Stimulated activated CD4-positive, alpha-beta T cell treated with anti-CD3 and anti-CD28 coated beads, Interleukin-12 subunit alpha, Interleukin-12 subunit beta, amount 100 ng/mL, for 4 hours (primary cell): ENCODE measurements at regions not wholly inside any gene's neighbourhood (a gene's known extent, or its start where the extent isn't known, plus 50 kb on each side); places are given as distances from the start of the nearest gene placed in this dataset.

Experiments
- DNase-seq: peaks from one replicate; pipeline ENCODE4 v3.0.0-alpha.2; 2020

DNA sequence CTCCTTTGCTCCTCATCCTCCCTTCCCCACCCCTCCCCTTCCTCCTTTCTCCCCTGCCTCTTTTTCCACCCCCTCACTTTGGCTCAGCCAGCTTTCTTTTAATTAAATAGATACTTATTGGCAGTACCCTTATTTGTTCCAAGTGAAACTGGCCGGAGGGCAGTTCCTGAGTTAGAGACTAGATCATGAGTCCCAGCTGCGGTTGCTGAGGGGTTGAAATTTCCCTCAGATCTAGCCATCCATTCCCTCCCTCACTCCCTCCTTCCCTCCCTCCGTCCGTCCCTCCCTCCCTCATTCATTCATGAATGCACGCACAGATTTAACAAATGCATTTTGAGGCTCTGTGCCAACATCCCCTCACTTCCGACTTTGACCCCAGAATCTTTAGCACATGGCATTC, 519.2 kb upstream of the EEF2KMT start:
- no peak for DNase-seq

DNA sequence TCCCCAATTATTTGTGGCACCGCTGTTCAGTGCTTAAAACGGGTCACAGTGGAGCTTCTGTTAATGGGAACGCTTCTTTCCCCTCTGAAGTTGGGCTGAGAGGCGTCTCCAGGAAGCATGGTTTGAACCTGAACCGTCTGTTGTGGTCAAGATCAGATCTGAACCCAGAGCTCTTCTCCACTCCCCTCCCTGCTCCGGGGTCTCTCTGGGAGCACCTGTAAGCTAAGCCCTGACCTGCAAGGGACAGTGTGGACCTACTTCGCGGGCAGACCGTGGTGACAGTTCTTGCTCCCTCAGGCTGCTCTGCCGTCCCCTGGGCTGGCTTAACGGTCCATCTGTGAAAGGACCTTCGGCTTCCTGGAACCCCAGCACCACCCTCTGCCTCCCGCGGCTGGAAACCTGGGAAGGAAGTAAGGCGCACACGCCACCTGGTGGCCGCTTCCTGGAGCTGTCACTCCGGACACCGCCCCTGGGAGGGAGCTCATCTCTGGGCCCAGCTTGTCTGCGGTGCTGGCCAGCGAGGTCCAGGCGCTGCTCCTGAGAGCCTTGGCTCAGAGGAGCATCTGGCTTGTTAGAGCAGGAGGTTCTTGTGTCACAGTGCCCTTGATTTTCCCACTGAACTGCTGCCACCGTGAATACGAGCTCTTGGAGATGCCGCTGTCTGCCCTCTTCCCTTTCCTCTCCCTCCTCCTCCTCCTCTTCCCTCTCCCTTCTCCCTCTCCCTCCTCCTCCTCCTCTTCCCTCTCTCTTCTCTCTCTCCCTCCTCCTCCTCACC, 518.5 kb upstream of the EEF2KMT start:
- peak; percentile 20 for DNase-seq

DNA sequence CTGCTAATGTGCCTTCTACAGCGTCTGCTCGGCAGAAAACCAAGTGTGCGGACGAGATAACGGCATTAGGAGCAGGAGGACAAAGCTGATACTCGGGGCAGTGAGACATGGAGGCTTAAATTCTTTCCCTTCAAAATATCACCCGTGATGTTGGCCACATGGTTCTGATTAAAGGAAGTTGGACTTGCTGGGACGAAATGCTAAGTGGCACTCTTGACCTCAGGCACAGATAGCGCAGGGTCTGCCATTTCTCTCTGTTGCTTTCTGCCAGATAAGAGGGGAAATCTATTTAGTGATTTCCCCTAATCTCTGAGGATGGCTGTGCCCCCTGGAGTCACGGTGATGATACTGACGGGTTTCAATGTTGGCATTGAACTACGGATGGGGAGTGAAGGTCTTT, 509.6 kb upstream of the EEF2KMT start:
- no peak for DNase-seq

DNA sequence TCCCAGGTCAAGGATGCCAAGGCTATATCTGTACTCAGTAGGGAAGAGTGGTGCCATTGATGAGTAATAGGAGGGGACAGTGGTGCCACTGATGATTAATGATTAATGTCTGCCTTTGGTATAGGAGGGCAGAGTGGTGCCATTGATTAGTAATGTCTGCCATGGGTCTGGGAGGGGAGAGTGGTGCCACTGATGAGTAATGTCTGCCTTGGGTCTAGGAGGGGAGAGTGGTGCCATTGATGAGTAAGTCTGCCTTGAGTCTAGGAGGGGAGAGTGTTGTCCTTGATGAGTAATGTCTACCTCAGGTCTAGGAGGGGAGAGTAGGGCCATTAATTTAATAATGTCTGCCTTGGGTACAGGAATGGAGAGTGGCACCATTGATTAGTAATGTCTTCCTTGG, 507.8 kb upstream of the EEF2KMT start:
- no peak for DNase-seq

DNA sequence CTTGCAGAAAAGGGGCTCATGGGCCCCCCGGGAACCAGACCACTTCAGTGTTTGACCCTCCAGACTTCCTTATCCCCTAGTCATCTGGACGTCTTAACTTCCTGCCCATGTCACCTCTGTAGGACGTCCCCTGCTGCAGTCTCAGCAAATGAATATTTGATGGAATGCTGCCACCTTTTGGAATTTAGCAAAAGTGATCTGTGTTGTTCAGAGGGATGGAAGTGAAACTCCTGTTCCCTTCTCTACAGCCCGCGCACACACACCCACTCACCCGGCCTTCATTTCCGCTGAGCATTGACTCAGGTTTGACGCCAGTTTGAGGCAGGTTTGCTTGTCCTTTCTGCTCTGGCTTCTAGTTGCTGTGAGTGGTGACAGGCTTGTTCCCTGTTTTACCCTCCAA, 507.2 kb upstream of the EEF2KMT start:
- no peak for DNase-seq

DNA sequence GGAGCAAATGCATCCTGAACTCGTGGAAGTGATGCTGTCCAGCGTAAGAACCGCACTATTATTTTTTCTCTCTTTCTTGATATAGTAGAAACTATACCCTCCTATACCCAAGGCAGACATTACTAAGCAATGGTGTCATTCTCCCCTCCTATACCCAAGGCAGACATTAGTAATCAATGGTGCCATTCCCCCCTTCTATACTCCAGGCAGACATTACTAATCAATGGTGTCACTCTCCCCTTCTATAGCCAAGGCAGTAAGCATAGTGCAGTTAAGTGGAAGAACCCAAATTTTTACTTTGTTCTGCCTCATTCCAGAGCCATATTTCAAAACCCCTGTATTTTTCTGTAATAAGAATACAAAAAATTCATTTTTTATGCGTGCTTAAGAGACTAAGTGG, 506.2 kb upstream of the EEF2KMT start:
- no peak for DNase-seq

DNA sequence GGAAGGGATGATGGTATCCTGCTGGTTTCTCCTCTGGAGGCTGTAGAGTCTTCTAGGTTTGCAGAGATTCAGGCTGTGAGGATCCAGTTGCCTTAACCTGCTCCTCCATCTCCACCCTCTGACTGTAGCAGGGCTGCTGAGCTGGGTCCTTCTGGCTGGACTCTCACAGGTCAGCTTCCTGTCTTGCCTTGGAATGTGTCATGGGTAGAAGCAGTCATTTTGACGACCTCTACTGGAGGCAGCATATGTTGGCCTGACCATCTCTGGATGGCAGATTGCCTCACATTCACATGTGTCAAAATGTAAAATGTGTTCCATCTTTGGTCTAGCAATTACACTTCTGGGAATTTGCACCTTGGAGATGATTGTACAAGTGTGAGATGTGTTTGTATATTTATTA, 504.4 kb upstream of the EEF2KMT start:
- no peak for DNase-seq

DNA sequence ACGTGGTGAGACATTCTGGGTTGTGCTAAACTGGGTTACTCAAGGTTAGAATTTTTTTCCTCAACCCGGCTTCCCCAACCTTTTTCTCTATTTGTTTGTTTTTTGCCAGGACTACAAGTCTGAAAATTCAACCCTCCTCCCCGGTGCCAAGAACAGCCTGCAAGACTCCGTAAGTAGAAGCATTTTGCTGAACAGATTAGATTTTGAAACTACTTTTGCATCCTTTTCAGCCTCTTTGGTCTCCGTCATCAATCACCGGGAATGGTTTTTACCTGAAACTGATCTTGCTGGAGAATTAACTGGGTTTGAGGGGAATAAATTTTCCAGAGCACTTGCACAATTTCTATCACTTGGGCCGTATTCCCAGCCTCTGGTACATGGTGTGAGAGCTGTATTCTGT, 501.2 kb upstream of the EEF2KMT start:
- no peak for DNase-seq

DNA sequence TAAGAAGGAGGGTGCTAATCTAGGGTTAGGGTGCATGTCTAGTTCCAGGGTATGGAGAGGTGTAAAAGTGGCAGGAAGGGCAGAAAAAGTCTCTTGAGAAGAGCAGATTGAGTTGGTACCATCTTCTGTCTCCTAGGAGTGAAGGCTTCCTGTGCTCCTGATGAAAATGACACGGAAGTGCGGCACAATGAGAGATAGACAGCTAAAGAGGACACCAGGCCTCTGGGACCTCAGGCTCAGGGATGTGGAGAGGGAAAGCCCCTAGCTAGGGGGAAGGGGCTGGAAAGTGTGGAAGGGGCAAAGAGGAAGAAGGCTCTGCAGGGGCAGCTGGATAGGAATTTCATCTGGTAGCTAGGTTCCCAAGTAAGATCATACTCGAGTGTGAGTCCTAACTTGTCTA, 498.3 kb upstream of the EEF2KMT start:
- DNase-seq: no peak

DNA sequence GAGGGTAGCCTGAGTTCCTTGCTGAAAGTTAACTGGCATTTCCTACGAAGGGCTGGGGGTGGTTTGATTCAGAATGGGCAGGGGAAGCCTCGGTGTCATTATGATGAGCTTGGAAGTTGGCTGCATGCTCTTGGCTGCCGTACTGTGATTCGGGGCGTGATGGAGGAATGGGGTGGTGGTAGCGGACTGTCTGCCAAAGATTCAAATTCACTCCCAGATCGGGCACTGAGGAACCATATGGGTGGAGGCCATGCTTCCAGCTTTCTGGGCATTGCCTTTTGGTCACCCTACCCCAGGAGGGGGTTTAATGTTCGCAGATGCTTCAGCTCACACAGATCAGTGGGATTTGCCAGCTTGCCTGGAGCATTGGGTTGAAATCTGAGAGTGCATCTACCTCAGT, 492.8 kb upstream of the EEF2KMT start:
- no peak for DNase-seq

DNA sequence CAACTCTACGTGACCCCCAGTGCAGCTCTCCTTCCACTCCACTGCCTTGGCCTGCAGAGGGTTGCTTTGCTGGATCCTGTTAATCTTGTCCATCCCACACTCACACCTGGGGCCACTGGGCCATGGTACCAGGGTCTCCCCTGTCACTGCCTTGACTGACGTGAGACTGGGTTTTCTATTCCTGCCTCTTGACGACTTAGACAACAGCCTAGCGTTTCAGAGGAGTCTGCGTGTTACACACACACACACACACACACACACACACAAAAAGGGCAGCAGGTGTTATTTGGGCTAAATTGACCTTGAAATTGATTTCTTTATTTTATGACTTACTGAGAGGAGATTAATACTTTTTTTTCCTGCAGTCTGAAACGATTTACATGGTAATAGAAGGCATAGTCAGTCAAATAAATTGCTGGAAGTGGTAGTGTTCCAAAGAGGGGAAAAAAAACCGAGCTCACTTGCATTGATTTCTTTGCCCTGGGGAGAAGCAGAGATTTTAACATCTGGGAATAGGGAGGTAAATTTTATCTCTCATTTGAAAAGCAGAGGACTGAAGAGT, 492.3 kb upstream of the EEF2KMT start:
- no peak for DNase-seq

DNA sequence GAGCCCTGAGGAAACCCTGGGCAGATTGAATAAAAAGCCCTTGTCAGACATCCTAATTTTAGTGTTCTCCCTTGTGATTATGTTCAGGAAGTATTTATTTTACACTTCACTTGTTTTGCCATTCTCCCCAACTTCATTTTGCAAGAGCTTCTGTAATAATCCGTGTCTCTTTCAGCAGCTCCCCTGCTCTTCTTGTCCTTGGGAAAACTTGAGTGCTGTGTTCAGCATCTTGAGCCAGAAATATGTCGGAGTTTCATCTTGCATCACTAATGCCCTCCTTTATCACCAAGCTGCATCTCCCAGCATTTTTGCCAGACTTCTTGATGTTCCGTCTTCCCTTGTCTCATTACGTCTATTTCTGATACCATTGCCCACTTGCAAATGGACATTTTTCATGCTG, 486.5 kb upstream of the EEF2KMT start:
- DNase-seq: no peak

DNA sequence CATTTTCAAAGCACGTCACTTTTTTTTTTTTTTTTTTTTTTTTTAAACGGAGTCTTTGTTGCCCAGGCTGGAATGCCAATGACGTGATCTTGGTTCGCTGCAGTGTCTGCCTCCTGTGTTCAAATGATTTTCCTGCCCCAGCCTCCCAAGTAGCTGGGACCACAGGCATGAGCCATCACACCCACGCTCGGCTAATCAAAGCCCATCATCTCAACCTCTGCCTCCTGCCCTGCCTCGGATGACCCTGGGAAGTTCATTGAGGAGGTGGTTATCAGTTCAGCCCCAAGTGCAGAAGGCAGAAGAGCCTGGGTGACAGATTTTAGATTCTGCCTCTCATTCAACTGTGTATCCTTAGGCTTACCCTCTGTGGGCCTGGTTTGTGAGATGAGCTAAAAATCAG, 484.9 kb upstream of the EEF2KMT start:
- no peak for DNase-seq

DNA sequence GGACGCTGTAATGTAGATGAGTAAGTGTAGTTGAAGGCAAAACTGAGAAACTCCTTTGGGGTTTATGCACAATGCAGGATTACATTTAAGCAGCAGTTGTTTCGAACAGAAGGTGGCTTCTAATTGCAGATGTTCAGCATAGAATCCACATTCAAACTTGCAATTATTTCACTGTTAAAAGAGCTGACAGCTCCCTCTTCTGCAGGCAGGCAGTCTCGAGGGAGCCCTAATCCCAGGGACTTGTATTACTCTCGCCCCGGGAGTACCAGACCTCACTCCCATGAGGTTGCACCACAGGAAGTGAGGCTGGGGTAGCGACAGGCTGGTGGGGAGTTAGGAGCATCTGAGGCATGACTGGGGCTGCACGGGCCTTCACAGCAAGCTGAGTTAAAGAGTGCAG, 484.3 kb upstream of the EEF2KMT start:
- DNase-seq: no peak

DNA sequence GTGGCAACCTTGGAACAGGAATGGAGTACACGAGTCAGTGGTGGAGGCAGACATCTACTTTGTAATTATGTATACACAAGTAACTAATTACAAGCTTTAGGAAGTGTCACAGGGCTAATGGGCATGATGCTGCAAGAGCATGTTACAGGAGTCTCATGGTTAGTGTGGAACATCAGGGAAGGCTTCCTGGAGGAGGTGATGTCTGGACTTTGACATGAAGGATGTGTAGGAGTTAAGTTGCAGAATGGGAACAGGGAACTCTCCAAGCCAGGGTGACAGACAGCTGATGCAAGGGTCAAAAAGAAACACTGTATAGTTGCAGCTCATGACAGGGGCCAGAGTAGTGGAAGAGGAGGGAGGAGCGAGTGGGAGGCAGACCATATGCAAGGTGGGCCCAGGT, 483.8 kb upstream of the EEF2KMT start:
- no peak for DNase-seq

DNA sequence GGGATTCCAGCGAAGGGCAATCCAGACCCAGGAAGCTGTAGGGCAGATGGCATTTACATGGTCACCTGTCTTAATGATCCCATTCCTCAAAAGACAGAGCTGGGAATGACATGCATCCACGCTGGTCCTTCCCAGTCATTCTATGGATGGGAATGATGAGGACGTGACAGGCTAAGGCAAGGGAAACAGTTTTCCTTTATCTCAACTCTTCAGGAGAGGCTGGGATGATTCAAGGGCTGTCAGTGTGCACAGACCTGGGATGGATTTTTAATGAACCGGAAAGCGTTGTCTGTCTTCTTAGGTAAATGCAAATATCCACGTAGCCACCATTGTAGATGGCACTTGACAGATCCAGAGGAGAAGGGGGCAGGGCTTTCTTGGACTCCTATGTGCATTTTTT, 483.2 kb upstream of the EEF2KMT start:
- no peak for DNase-seq

DNA sequence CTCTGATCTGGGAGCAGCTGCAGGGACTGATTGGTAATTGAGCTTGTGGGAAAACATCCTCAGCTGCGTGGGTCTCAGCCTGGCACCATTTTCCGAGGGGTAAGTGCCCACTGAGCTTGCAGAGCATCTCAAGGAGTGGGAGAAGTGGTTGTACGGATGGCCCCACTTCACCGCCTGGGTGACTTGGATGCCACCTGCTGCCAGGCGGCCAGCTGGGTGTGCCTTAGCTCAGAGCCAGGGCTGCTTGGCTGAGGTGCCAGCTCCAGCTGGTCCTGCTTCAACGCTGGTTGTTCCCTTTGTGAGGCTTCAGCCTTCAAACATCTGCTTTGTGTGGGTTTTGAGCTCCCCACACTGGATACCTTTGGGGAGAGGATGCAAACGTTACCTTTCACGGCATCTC, 482.7 kb upstream of the EEF2KMT start:
- DNase-seq: no peak

DNA sequence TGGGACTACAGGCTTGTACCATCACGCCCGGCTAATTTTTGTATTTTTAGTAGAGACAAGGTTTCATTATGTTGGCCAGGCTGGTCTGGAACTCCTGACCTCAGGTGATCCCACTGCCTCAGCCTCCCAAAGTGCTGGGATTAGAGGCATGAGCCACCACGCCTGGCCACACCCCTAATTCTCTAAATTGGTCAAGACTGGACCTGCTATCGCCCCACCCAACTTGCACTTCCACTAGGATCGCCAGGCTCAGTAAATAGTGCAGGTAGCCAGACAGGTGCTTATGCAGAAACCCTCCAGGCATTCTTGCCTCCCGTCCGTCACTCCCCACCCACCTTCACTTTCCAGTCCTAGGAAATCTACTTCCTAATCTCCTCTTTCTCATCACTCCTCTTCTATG, 481.4 kb upstream of the EEF2KMT start:
- DNase-seq: no peak

DNA sequence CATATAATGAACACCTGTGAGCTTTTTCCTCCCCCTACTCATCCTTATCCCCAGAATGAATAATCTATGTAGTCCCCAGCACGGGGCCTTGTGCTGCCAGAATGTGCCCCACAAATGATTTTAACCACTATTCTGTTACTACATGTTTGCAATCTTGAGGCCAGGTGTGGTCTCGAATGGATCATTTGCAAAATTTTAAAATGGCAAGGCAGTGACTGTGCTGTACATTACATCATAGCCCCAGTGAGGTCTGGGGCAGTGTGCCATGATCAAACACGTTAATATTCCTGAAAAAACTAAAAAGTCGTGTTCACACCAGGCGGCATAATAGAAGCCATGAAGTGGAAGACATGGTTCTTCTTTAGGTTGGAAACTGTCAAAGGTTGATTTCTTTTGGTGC, 479.9 kb upstream of the EEF2KMT start:
- no peak for DNase-seq

DNA sequence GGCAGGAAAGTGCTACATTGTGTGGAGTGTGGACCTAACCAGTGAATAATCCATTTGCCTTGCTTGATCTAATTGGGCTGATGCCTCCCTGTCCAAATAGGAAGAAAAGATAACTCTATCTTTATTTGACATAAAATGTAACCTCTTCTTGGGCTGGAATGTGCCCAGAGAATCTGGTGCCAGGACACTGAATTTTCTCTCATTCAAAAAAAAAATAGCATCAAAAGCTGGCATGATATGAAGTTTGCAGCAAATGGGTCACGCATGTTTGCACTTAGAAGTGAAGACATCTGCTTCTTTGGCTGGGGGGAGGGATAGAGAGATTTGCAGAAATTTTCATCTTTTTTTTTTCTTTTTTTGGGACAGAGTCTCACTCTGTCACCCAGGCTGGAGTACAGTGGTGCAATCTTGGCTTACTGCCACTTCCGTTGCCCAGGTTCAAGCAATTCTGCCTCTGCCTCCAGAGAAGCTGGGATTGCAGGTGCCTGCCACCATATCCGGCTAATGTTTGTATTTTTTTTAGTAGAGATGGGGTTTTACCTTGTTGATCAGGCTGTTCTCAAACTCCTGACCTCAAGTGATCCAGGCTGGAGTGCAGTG, 478.2 kb upstream of the EEF2KMT start:
- DNase-seq: no peak

DNA sequence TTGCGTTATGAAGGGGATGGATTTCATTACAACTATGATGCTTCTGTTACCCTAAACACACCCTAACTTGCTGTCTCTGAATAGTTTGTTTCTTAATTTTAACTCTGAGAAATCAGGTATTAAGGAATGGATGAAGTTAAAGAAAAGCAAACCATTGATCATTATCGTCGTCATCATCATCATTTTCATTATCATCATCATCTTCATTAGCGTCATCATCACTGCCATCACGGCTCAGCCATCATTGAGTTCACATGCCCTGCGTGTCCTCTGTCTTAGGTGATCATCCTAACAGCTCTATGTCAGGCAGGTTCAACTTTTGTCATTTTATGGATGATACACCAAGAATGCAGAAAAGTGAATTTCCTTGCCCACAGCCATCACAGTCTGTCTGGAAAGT, 477.5 kb upstream of the EEF2KMT start:
- DNase-seq: no peak

DNA sequence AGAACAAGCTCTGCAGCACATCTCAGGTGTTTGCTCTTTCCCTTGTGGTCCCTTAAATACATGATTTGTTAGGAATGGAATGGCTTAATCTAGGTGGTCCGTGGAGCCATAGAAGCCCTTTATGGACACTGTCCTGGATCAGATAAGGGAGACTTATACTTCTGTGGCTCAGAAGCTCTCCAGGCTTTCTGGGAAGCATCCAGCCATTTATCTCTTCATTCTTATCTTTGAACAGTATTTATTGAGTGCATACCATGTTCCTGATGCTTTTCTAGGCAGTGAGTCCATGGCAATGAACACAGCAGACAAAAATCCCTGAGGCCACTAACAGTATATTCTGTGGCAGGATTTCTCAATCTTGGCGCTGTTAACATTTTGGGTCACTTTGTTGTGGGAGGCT, 474.5 kb upstream of the EEF2KMT start:
- DNase-seq: no peak

DNA sequence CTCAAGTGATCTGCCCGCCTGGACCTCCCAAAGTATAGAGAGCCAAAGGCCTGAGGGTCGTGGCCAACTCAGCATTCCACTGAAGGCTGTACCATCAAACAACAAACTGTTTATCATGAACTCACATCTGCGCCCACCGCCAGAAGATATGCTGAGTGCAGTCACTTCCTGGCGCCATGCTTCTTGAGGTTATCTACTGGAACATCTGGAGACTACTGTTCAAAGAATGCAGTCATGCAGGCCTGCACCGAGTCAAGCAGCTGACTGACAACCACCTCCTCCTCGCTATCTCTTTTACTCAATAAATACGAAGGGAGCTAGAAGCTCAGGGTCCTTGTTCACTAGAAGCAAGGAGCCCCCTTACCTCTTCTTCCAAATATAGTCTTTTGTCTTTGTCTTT, 473.9 kb upstream of the EEF2KMT start:
- DNase-seq: no peak

DNA sequence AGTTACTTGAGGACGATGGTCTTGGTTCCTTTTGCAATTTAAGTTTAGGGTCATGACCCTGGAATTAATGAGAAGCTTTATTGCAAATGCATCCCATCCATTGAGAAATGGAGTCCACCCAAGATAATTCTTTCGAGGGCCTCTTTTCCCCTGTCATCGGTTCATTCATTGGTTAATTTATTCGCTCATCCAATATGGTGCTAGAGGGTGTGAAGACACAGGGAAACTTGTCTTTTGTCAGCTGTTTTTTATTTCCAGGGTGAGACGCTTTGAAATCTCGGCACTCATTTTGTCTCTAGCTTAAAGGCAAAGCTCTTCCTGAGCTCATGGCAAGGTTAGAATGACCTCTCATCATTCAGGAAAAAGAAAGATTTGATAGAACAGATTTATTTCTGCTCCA, 464.2 kb upstream of the EEF2KMT start:
- DNase-seq: no peak

DNA sequence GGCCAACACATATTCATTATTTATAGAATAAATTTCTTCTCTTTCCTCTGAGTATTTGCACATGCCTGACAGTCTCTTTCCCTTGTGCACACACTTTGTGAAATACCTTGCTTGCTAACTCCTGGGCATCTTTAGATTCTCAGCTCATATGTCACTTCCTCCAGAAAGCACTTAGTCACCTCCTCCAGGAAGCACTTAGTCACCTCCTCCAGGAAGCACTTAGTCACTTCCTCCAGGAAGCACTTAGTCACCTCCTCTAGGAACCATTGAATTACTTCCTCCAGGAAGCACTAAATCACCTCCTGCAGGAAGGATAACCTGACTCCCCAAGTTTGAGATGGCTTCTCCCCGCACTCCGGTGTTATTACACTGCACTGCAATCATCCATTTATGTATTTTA, 462.5 kb upstream of the EEF2KMT start:
- no peak for DNase-seq
